ENCODE measurements at regions not wholly inside any gene's neighbourhood (a gene's known extent, or its start where the extent isn't known, plus 50 kb on each side); places are given as distances from the start of the nearest gene placed in this dataset.

- Histone ChIP-seq H2AFZ (ENCODE audit: control insufficient read depth, low read length) (no peak overlapping the region), H3K4me2 (ENCODE audit: control insufficient read depth, extremely low read depth, insufficient read depth, low read depth, low read length) (no peak overlapping the region), H3K79me2 (ENCODE audit: control insufficient read depth, insufficient read depth, low read length) (no peaks in the 10 kb centered on the region), H3K9ac (ENCODE audit: control insufficient read depth, extremely low read depth, insufficient read depth, low read length) (no peak overlapping the region), H3K27ac (ENCODE audit: control insufficient read depth, insufficient read depth, low read length) (no peak overlapping the region), H3K4me1 (ENCODE audit: control insufficient read depth, extremely low read depth, insufficient read depth, low read length) (no peaks in the 10 kb centered on the region), H3K9me1 (ENCODE audit: control insufficient read depth, extremely low read depth, insufficient read depth, low read length) (no peaks in the 10 kb centered on the region), H3K27me3 (ENCODE audit: control insufficient read depth, extremely low read depth, insufficient read depth, low read length) (no peaks in the 10 kb centered on the region), H3K4me3 (ENCODE audit: control insufficient read depth in 2 of 3, extremely low read depth in 1 of 3, insufficient read depth in 2 of 3, low read depth in 1 of 3, low read length in 3 of 3) (no peak overlapping the region), H3K36me3 (ENCODE audit: control insufficient read depth in 2 of 2, extremely low read depth in 1 of 2, insufficient read depth in 2 of 2, low read length in 2 of 2) (no peaks in the 10 kb centered on the region), H3K9me3 (ENCODE audit: control insufficient read depth, low read depth, low read length) (no peaks in the 10 kb centered on the region), H4K20me1 (ENCODE audit: control insufficient read depth, extremely low read depth, insufficient read depth, low read length) (no peaks in the 10 kb centered on the region)
- no peak for DNase-seq (ENCODE audit: low read depth, low spot score)
- no peak for TF ChIP-seq CTCF (optimal IDR thresholded peaks at IDR 0.05 in 1 of 3, IDR thresholded peaks at IDR 0.05 in 1 of 3, conservative IDR thresholded peaks at IDR 0.05 in 1 of 3; ENCODE audit: extremely low read depth in 1 of 3, insufficient read depth in 2 of 3, low read length in 3 of 3)
- no peak for TF ChIP-seq EZH2 (IDR thresholded peaks at IDR 0.05; ENCODE audit: low read length)
- FAIRE-seq: no peak
- dilution Hi-C loops (cut with MboI; ENCODE audit: extremely low pct_ligation_motif_present, low sequenced_read_pairs): no loop called here
Measured at GRCh38 chr1:232204269-232204668, 425.7 kb downstream of the SIPA1L2 start.

- no peaks in the 10 kb centered on the region for H3K36me3 ChIP-seq (ENCODE audit: control insufficient read depth in 2 of 2, extremely low read depth in 1 of 2, insufficient read depth in 2 of 2, low read length in 2 of 2)
Measured at GRCh38 chr1:232201024-232201423, 428.9 kb downstream of the SIPA1L2 start.

More at GRCh38 chr1:232201024-232201423, 428.9 kb downstream of the SIPA1L2 start:
- Histone ChIP-seq H3K79me2 (ENCODE audit: control insufficient read depth, insufficient read depth, low read length) (no peaks in the 10 kb centered on the region), H3K9me3 (ENCODE audit: control insufficient read depth, low read depth, low read length) (no peaks in the 10 kb centered on the region), H4K20me1 (ENCODE audit: control insufficient read depth, extremely low read depth, insufficient read depth, low read length) (no peaks in the 10 kb centered on the region), H3K4me1 (ENCODE audit: control insufficient read depth, extremely low read depth, insufficient read depth, low read length) (no peaks in the 10 kb centered on the region), H2AFZ (ENCODE audit: control insufficient read depth, low read length) (no peak overlapping the region), H3K27ac (ENCODE audit: control insufficient read depth, insufficient read depth, low read length) (no peak overlapping the region), H3K9ac (ENCODE audit: control insufficient read depth, extremely low read depth, insufficient read depth, low read length) (no peak overlapping the region), H3K27me3 (ENCODE audit: control insufficient read depth, extremely low read depth, insufficient read depth, low read length) (no peaks in the 10 kb centered on the region), H3K9me1 (ENCODE audit: control insufficient read depth, extremely low read depth, insufficient read depth, low read length) (no peaks in the 10 kb centered on the region), H3K4me3 (ENCODE audit: control insufficient read depth in 2 of 3, extremely low read depth in 1 of 3, insufficient read depth in 2 of 3, low read depth in 1 of 3, low read length in 3 of 3) (no peak overlapping the region), H3K4me2 (ENCODE audit: control insufficient read depth, extremely low read depth, insufficient read depth, low read depth, low read length) (no peak overlapping the region)
- dilution Hi-C loops (cut with MboI; ENCODE audit: extremely low pct_ligation_motif_present, low sequenced_read_pairs): no loop called here
- DNase-seq (ENCODE audit: low read depth, low spot score) (no peak), FAIRE-seq (no peak)
- TF ChIP-seq EZH2 (IDR thresholded peaks at IDR 0.05; ENCODE audit: low read length): no peak
- no peak for TF ChIP-seq CTCF (optimal IDR thresholded peaks at IDR 0.05 in 1 of 3, IDR thresholded peaks at IDR 0.05 in 1 of 3, conservative IDR thresholded peaks at IDR 0.05 in 1 of 3; ENCODE audit: extremely low read depth in 1 of 3, insufficient read depth in 2 of 3, low read length in 3 of 3)

Data from keratinocyte (primary cell).